GM12878 (cell line): ENCODE measurements at regions not wholly inside any gene's neighbourhood (a gene's known extent, or its start where the extent isn't known, plus 50 kb on each side); places are given as distances from the start of the nearest gene placed in this dataset.

Source experiments
- ATAC-seq: fragments of 200-7000 bp; cut with Tn5 transposase; 3 replicates; pipeline ENCODE4 v1.9.1; 2020; ENCODE audit warnings: mild to moderate bottlenecking, moderate library complexity
- BruUV-seq: library from RNA; stranded (reverse); fragments of 400-500 nt; replicated peaks from 2 replicates; lab custom pipeline; 2021; lab: Mats Ljungman, UMichigan
- CTCF ChIA-PET: fragments of 300-600 bp; sonication (Branson Sonifier 250); formaldehyde crosslinking; extraction: SDS; loops from one replicate; lab custom pipeline; 2021; ENCODE audit warnings: inconsistent platforms; lab: Yijun Ruan, JAX
- POLR2A ChIA-PET: fragments of 350-600 bp; formaldehyde crosslinking; extraction: SDS; loops from one replicate; lab custom pipeline; 2021; ENCODE audit warnings: inconsistent platforms; lab: Charles Lee
- RAD21 ChIA-PET: fragments of 300-600 bp; sonication (Branson Sonifier 250); formaldehyde crosslinking; loops from one replicate; lab custom pipeline; 2023; ENCODE audit warnings: antibody characterized with exemption; ENCODE audit not compliant: unreplicated experiment; lab: Charles Lee
- SMC1A ChIA-PET: fragments of 300-600 bp; sonication (Branson Sonifier 250); formaldehyde crosslinking; loops from one replicate; lab custom pipeline; 2023; ENCODE audit not compliant: unreplicated experiment, uncharacterized antibody; lab: Charles Lee
- DNase-seq: peaks from one replicate; pipeline ENCODE4 v3.0.0-alpha.2; 2011; ENCODE audit warnings: low read depth, low spot score
- FAIRE-seq: peaks from 3 replicates; lab custom pipeline; 2011; peaks lifted over from hg19 to GRCh38; lab: Jason Lieb, UNC
- H2AFZ ChIP-seq: 2 replicates; pipeline ENCODE4 v1.6.0; 2011; ENCODE audit warnings: low read depth, low read length, control low read depth; ENCODE audit not compliant: control insufficient read depth
- H3K27ac ChIP-seq: 2 replicates; pipeline ENCODE4 v1.5.1; 2011; ENCODE audit warnings: control low read depth; ENCODE audit not compliant: control insufficient read depth, insufficient read depth
- H3K27me3 ChIP-seq, 2 experiments: replicated peaks in 1 of 2; 2 replicates each; pipeline versions ENCODE4 v1.6.0 to v1.6.1; 2011; ENCODE audit warnings: low read length in 1 of 2; ENCODE audit not compliant: control insufficient read depth in 2 of 2, insufficient read depth in 2 of 2
- H3K36me3 ChIP-seq, 2 experiments: 2 replicates each; pipeline ENCODE4 v1.5.1; 2011; ENCODE audit warnings: low read length in 1 of 2; ENCODE audit not compliant: control insufficient read depth in 2 of 2, insufficient read depth in 2 of 2
- H3K4me1 ChIP-seq: 2 replicates; pipeline ENCODE4 v1.6.1; 2011; ENCODE audit warnings: mild to moderate bottlenecking, low read length, moderate library complexity, mixed read lengths; ENCODE audit not compliant: control insufficient read depth, insufficient read depth
- H3K4me2 ChIP-seq: 2 replicates; pipeline ENCODE4 v1.6.0; 2011; ENCODE audit warnings: control low read depth; ENCODE audit not compliant: control insufficient read depth, insufficient read depth
- H3K4me3 ChIP-seq: fragments of 200-600 bp; sonication (generic); 2 replicates; pipeline ENCODE4 v1.5.1; 2016
- H3K79me2 ChIP-seq: 2 replicates; pipeline ENCODE4 v1.6.0; 2011; ENCODE audit warnings: low read length; ENCODE audit not compliant: control insufficient read depth, insufficient read depth
- H3K9ac ChIP-seq: 2 replicates; pipeline ENCODE4 v1.8.0; 2011; ENCODE audit warnings: low read length, control low read depth, mixed read lengths; ENCODE audit not compliant: control insufficient read depth, insufficient read depth
- H3K9me3 ChIP-seq: replicated peaks from 3 replicates; pipeline ENCODE4 v1.5.1; 2011; ENCODE audit warnings: mild to moderate bottlenecking, low read length; ENCODE audit not compliant: control insufficient read depth, insufficient read depth
- H4K20me1 ChIP-seq: 2 replicates; pipeline ENCODE4 v1.6.0; 2011; ENCODE audit not compliant: control insufficient read depth, insufficient read depth
- SPI1 ChIP-seq: IDR thresholded peaks from 2 replicates; pipeline ENCODE4 v1.6.1; 2011; ENCODE audit warnings: low read depth, mild to moderate bottlenecking, low read length, moderate library complexity, borderline replicate concordance; ENCODE audit not compliant: insufficient read depth
- WGBS: methylation state at CpG from one replicate; pipeline ENCODE4 v1.1.6; 2016; ENCODE audit warnings: low lambda C conversion rate; ENCODE audit not compliant: insufficient replicate concordance, insufficient coverage; ENCODE audit errors: missing lambda C conversion rate; 5-methylcytosine and 5-hydroxymethylcytosine counted together
- in situ Hi-C: fragments of 300-500 bp; cut with MboI; formaldehyde crosslinking; loops from 9 replicates; pipeline ENCODE4 v1.14.3; 2018; ENCODE audit warnings: mixed read lengths
- intact Hi-C: fragments of 100-400 bp; cut with micrococcal nuclease; formaldehyde crosslinking; loops from one replicate; pipeline ENCODE4 v1.14.2; 2022; ENCODE audit not compliant: unreplicated experiment
- TF ChIP-seq, protein P1 (sequence below): fragments of 450-650 bp; formaldehyde crosslinking; IDR thresholded peaks from 2 replicates; pipeline ENCODE4 v1.4.0; 2020; ENCODE audit warnings: mild to moderate bottlenecking, moderate library complexity

- ChIA-PET CTCF (interaction anchor here (0.6 kb wide), 1 partner anchor 337 kb away, joined by 3 read pairs; no protein-coding TSS in a partner anchor), SMC1A (interaction anchor here (0.6 to 1.3 kb wide), 2 partner anchors 10 to 202 kb away, joined by 3 read pairs; no protein-coding TSS in a partner anchor), RAD21 (no interaction called here), POLR2A (no interaction called here)
- intact Hi-C loops (no loop called here), in situ Hi-C loops (no loop called here)
- H3K4me2 ChIP-seq, result no peak overlapping the region
- WGBS, result 22% methylated on average over 9 of the region's 9 CpGs
- ATAC-seq, result peak; percentile 52
- no peak overlapping the region for H3K4me3 ChIP-seq
- DNase-seq, result no peak
- no peaks in the 10 kb centered on the region for H3K36me3 ChIP-seq
- no peaks in the 10 kb centered on the region for H3K4me1 ChIP-seq
- no peaks in the 10 kb centered on the region for H4K20me1 ChIP-seq
- H3K27me3 ChIP-seq, result no peaks in the 10 kb centered on the region
- no peaks in the 10 kb centered on the region for H3K79me2 ChIP-seq
- H2AFZ ChIP-seq, result no peak overlapping the region
- BruUV-seq, result no TSS peak
- no peak for FAIRE-seq
- H3K9ac ChIP-seq, result no peak overlapping the region
- TF ChIP-seq, protein P1, sequence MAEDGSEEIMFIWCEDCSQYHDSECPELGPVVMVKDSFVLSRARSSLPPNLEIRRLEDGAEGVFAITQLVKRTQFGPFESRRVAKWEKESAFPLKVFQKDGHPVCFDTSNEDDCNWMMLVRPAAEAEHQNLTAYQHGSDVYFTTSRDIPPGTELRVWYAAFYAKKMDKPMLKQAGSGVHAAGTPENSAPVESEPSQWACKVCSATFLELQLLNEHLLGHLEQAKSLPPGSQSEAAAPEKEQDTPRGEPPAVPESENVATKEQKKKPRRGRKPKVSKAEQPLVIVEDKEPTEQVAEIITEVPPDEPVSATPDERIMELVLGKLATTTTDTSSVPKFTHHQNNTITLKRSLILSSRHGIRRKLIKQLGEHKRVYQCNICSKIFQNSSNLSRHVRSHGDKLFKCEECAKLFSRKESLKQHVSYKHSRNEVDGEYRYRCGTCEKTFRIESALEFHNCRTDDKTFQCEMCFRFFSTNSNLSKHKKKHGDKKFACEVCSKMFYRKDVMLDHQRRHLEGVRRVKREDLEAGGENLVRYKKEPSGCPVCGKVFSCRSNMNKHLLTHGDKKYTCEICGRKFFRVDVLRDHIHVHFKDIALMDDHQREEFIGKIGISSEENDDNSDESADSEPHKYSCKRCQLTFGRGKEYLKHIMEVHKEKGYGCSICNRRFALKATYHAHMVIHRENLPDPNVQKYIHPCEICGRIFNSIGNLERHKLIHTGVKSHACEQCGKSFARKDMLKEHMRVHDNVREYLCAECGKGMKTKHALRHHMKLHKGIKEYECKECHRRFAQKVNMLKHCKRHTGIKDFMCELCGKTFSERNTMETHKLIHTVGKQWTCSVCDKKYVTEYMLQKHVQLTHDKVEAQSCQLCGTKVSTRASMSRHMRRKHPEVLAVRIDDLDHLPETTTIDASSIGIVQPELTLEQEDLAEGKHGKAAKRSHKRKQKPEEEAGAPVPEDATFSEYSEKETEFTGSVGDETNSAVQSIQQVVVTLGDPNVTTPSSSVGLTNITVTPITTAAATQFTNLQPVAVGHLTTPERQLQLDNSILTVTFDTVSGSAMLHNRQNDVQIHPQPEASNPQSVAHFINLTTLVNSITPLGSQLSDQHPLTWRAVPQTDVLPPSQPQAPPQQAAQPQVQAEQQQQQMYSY, result no peak
- TF ChIP-seq SPI1, result peak; percentile 74; the same call in 1 of the 2 replicates
- no peaks in the 10 kb centered on the region for H3K9me3 ChIP-seq
- H3K27ac ChIP-seq, result no peak overlapping the region
Observed at GRCh38 chr7:136677471-136678365, 190.7 kb upstream of the CHRM2 start.
